GM23338 (cell line): ENCODE measurements at regions not wholly inside any gene's neighbourhood (a gene's known extent, or its start where the extent isn't known, plus 50 kb on each side); places are given as distances from the start of the nearest gene placed in this dataset.

Experiments
- ATAC-seq: fragments of 200-7000 bp; cut with Tn5 transposase; 3 replicates; pipeline ENCODE4 v1.9.1; 2020
- DNase-seq: peaks from one replicate; pipeline ENCODE4 v3.0.0-alpha.2; 2015; ENCODE audit warnings: low spot score
- H2AFZ ChIP-seq: fragments of 200-600 bp; sonication (generic); 2 replicates; pipeline ENCODE4 v1.8.0; 2016; ENCODE audit warnings: antibody characterized with exemption, mild to moderate bottlenecking, moderate library complexity
- H3F3A ChIP-seq: fragments of 200-600 bp; sonication (generic); replicated peaks from 2 replicates; pipeline ENCODE4 v1.8.0; 2017; ENCODE audit warnings: antibody characterized with exemption, mixed run types, low read depth
- H3K27ac ChIP-seq: fragments of 200-600 bp; sonication (generic); 2 replicates; pipeline ENCODE4 v1.6.1; 2016; ENCODE audit warnings: low read depth
- H3K27me3 ChIP-seq: fragments of 200-600 bp; sonication (generic); 2 replicates; pipeline ENCODE4 v1.8.0; 2016; ENCODE audit warnings: mild to moderate bottlenecking, mixed run types, moderate library complexity; ENCODE audit not compliant: insufficient read depth
- H3K36me3 ChIP-seq: fragments of 200-600 bp; sonication (generic); 2 replicates; pipeline ENCODE4 v1.8.0; 2016; ENCODE audit warnings: mild to moderate bottlenecking; ENCODE audit not compliant: insufficient read depth
- H3K4me1 ChIP-seq: fragments of 200-600 bp; sonication (generic); 2 replicates; pipeline ENCODE4 v1.8.0; 2016; ENCODE audit warnings: mild to moderate bottlenecking, moderate library complexity; ENCODE audit not compliant: insufficient read depth
- H3K4me2 ChIP-seq: fragments of 200-600 bp; sonication (generic); 2 replicates; pipeline ENCODE4 v1.7.1; 2017; ENCODE audit warnings: mixed run types
- H3K4me3 ChIP-seq: fragments of 200-600 bp; sonication (generic); 2 replicates; pipeline ENCODE4 v1.6.1; 2016; ENCODE audit warnings: mixed run types
- H3K79me2 ChIP-seq: fragments of 200-600 bp; sonication (generic); replicated peaks from 2 replicates; pipeline ENCODE4 v1.8.0; 2017; ENCODE audit warnings: mild to moderate bottlenecking; ENCODE audit not compliant: insufficient read depth
- H3K9me2 ChIP-seq: fragments of 200-600 bp; sonication (generic); 2 replicates; pipeline ENCODE4 v1.8.0; 2017; ENCODE audit not compliant: insufficient read depth
- H4K20me1 ChIP-seq: fragments of 200-600 bp; sonication (generic); replicated peaks from 2 replicates; pipeline ENCODE4 v1.8.0; 2017; ENCODE audit warnings: mild to moderate bottlenecking; ENCODE audit not compliant: insufficient read depth
- H3K27ac Mint-ChIP-seq: 2 replicates; pipeline ENCODE4 v1.8.0; 2020; ENCODE audit warnings: inconsistent platforms, mild to moderate bottlenecking, moderate library complexity, mixed read lengths
- H3K27me3 Mint-ChIP-seq: 3 replicates; pipeline ENCODE4 v1.8.0; 2022; ENCODE audit warnings: low read depth, mild to moderate bottlenecking, moderate library complexity, mixed read lengths, inconsistent platforms; ENCODE audit not compliant: insufficient read depth, poor library complexity
- H3K36me3 Mint-ChIP-seq: 3 replicates; pipeline ENCODE4 v1.8.0; 2021; ENCODE audit warnings: low read depth, mild to moderate bottlenecking, inconsistent platforms, moderate library complexity, mixed read lengths
- H3K4me1 Mint-ChIP-seq: 3 replicates; pipeline ENCODE4 v1.8.0; 2020; ENCODE audit warnings: mild to moderate bottlenecking, inconsistent platforms, mixed read lengths
- H3K4me3 Mint-ChIP-seq: 3 replicates; pipeline ENCODE4 v1.8.0; 2021; ENCODE audit warnings: moderate library complexity, mild to moderate bottlenecking, inconsistent platforms, mixed read lengths
- H3K9me3 Mint-ChIP-seq: 3 replicates; pipeline ENCODE4 v1.8.0; 2020; ENCODE audit warnings: moderate library complexity, mild to moderate bottlenecking, inconsistent platforms, mixed read lengths
- CTCF ChIP-seq, 2 experiments: fragments of 200-600 bp in 1 of 2; sonication (generic) in 1 of 2; conservative IDR thresholded peaks; 2 replicates each; pipeline versions ENCODE4 v1.5.1 to v1.6.1; 2016 to 2017; ENCODE audit warnings: antibody characterized with exemption in 2 of 2, low read depth in 2 of 2, mild to moderate bottlenecking in 2 of 2, moderate library complexity in 1 of 2
- EZH2phosphoT487 ChIP-seq: fragments of 200-600 bp; sonication (generic); IDR thresholded peaks from one replicate; pipeline ENCODE4 v1.8.1; 2018; ENCODE audit warnings: antibody characterized with exemption; ENCODE audit not compliant: unreplicated experiment
- JUNB ChIP-seq: IDR thresholded peaks from one replicate; pipeline ENCODE4 v1.6.1; 2016; ENCODE audit warnings: antibody characterized with exemption; ENCODE audit not compliant: unreplicated experiment
- POLR2AphosphoS5 ChIP-seq: IDR thresholded peaks from 2 replicates; pipeline ENCODE4 v1.6.1; 2016; ENCODE audit warnings: antibody characterized with exemption, low read depth
- REST ChIP-seq: IDR thresholded peaks from one replicate; pipeline ENCODE4 v1.6.1; 2018; ENCODE audit warnings: antibody characterized with exemption; ENCODE audit not compliant: unreplicated experiment
- STAT1 ChIP-seq: IDR thresholded peaks from one replicate; pipeline ENCODE4 v1.6.1; 2016; ENCODE audit warnings: antibody characterized with exemption; ENCODE audit not compliant: unreplicated experiment
- ZNF331 ChIP-seq: fragments of 250-450 bp; sonication (Bioruptor Pico); IDR thresholded peaks from 2 replicates; pipeline ENCODE4 v1.5.0; 2020; ENCODE audit warnings: low read depth, mild to moderate bottlenecking, moderate library complexity
- ZNF462 ChIP-seq: fragments of 250-450 bp; sonication (Bioruptor Pico); IDR thresholded peaks from 2 replicates; pipeline ENCODE4 v1.5.0; 2020; ENCODE audit warnings: mild to moderate bottlenecking, moderate library complexity

GRCh38 chr12:41795051-41795600, 349.5 kb downstream of the GXYLT1 start (continued):
- TF ChIP-seq ZNF462 (CRISPR knock-in tag), result no peak
- no peak for TF ChIP-seq ZNF331
- no peak for TF ChIP-seq POLR2AphosphoS5
- TF ChIP-seq CTCF (conservative IDR thresholded peaks at IDR 0.05; ENCODE audit: low read depth in 2 of 2), result no peak
- TF ChIP-seq EZH2phosphoT487, result no peak
- no peak for TF ChIP-seq STAT1

- H3K27me3 ChIP-seq, result no peaks in the 10 kb centered on the region
- H3K27me3 Mint-ChIP-seq, result peaks cover 7% of the 10 kb centered on the region
- H2AFZ ChIP-seq, result no peak overlapping the region
- H3K4me2 ChIP-seq, result no peak overlapping the region
- H3K4me1 ChIP-seq, result no peaks in the 10 kb centered on the region
- H3K9me3 Mint-ChIP-seq, result peaks cover 17% of the 10 kb centered on the region
- H3F3A ChIP-seq, result no peaks in the 10 kb centered on the region
- TF ChIP-seq JUNB, result no peak
- no peak for TF ChIP-seq ZNF331
- TF ChIP-seq EZH2phosphoT487, result no peak
- TF ChIP-seq STAT1, result no peak
- no peak for TF ChIP-seq REST
- no peak overlapping the region for H3K27ac Mint-ChIP-seq
- peaks cover 10% of the 10 kb centered on the region for H3K36me3 Mint-ChIP-seq
- H4K20me1 ChIP-seq, result no peaks in the 10 kb centered on the region
- H3K36me3 ChIP-seq, result no peaks in the 10 kb centered on the region
- H3K27ac ChIP-seq, result no peak overlapping the region
- H3K79me2 ChIP-seq, result no peaks in the 10 kb centered on the region
- H3K9me2 ChIP-seq, result peaks cover 3% of the 10 kb centered on the region; the same call in 1 of the 2 replicates
- ATAC-seq, result no peak
- DNase-seq, result no peak
- no peak overlapping the region for H3K4me3 Mint-ChIP-seq
- no peaks in the 10 kb centered on the region for H3K4me1 Mint-ChIP-seq
- no peak overlapping the region for H3K4me3 ChIP-seq
Observed at GRCh38 chr12:41794336-41794735, 350.3 kb downstream of the GXYLT1 start.
